BLaER1 (cell line): ENCODE measurements at regions not wholly inside any gene's neighbourhood (a gene's known extent, or its start where the extent isn't known, plus 50 kb on each side); places are given as distances from the start of the nearest gene placed in this dataset.

Experiments used
- H3K27ac ChIP-seq: shearing (Covaris generic); formaldehyde crosslinking; 2 replicates; pipeline ENCODE4 v1.8.1; 2022
- H3K27me3 ChIP-seq: shearing (Covaris generic); formaldehyde crosslinking; 2 replicates; pipeline ENCODE4 v1.8.1; 2022
- H3K36me3 ChIP-seq: shearing (Covaris generic); formaldehyde crosslinking; 2 replicates; pipeline ENCODE4 v1.8.1; 2022
- H3K4me1 ChIP-seq: shearing (Covaris generic); formaldehyde crosslinking; 2 replicates; pipeline ENCODE4 v1.8.1; 2022
- H3K4me2 ChIP-seq: shearing (Covaris generic); formaldehyde crosslinking; 2 replicates; pipeline ENCODE4 v1.8.1; 2022
- H3K4me3 ChIP-seq: shearing (Covaris generic); formaldehyde crosslinking; 2 replicates; pipeline ENCODE4 v1.8.1; 2022
- H3K9ac ChIP-seq: shearing (Covaris generic); formaldehyde crosslinking; 2 replicates; pipeline ENCODE4 v1.8.1; 2022
- H3K9me3 ChIP-seq: shearing (Covaris generic); formaldehyde crosslinking; 2 replicates; pipeline ENCODE4 v1.8.1; 2022
- H4K20me1 ChIP-seq: shearing (Covaris generic); formaldehyde crosslinking; 2 replicates; pipeline ENCODE4 v1.8.1; 2022
- Cebpa-rat ChIP-seq: shearing (Covaris generic); IDR thresholded peaks from 2 replicates; pipeline ENCODE4 v1.8.1; 2022

DNA sequence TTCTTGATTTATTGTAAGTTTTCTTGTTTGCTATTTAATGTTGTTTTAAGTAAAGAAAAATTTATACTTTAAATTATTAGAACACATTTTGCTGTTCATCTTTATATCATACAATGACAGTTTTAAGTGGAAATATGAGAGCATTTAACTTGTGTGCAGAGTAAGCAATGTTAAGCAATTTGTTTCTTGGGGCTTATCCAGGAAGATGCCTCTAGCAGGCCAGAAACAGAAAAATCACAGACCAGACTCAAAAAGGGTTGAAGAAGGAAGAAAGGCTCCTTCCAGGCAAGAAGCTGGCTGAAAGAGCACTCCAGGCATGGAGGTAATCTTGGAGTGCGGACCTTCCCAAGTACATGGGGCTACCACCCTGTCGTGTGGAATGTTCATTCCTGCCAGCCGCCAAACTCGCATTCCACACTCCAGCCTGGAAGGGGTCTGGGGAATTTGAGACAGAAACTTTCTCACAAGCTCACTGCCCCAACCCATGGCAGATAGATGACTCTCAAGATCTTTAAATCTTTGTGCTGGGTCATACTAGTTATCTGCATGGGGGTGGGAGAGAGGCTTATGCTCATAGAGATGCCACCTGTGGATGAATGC lies 1521.3 kb upstream of the AGA start:
- no peaks in the 10 kb centered on the region for H3K9me3 ChIP-seq

DNA sequence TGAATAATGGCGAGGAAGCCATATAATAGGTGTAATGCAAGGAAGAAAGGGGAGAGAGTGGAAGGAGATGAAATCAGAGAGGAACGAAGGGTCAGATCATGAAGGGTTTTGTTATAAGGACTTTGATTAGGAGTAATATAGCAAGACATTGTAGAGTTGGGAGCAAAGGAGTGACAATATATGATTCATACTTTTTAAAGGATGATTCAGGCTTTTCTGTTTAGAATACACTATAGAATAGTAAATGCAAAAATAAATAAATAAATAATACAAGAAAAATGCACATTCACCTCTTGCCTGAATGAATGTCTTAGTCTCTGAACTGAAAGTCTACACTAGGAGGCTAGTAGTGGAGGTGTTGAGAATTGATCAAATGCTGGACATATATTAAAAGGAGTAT lies 1524.4 kb upstream of the AGA start:
- Histone ChIP-seq H3K27me3 (no peaks in the 10 kb centered on the region), H4K20me1 (no peaks in the 10 kb centered on the region), H3K9me3 (no peaks in the 10 kb centered on the region), H3K9ac (no peak overlapping the region), H3K27ac (no peak overlapping the region), H3K4me3 (no peak overlapping the region), H3K36me3 (no peaks in the 10 kb centered on the region), H3K4me1 (no peaks in the 10 kb centered on the region), H3K4me2 (no peak overlapping the region)
- no peak for TF ChIP-seq Cebpa-rat

More for the DNA sequence above, 1521.3 kb upstream of the AGA start:
- Histone ChIP-seq H3K4me2 (no peak overlapping the region), H3K27me3 (no peaks in the 10 kb centered on the region), H3K27ac (no peak overlapping the region), H3K9ac (no peak overlapping the region), H4K20me1 (no peaks in the 10 kb centered on the region), H3K4me1 (no peaks in the 10 kb centered on the region), H3K36me3 (no peaks in the 10 kb centered on the region), H3K4me3 (no peak overlapping the region)
- TF ChIP-seq Cebpa-rat, result no peak

GRCh38 chr4:178970433-178971140 lies 1528.3 kb upstream of the AGA start:
- Histone ChIP-seq H3K27me3 (no peaks in the 10 kb centered on the region), H3K9me3 (no peaks in the 10 kb centered on the region), H4K20me1 (no peaks in the 10 kb centered on the region), H3K36me3 (no peaks in the 10 kb centered on the region), H3K4me3 (no peak overlapping the region), H3K9ac (no peak overlapping the region), H3K27ac (no peak overlapping the region), H3K4me2 (no peak overlapping the region), H3K4me1 (no peaks in the 10 kb centered on the region)
- TF ChIP-seq Cebpa-rat, result no peak

DNA sequence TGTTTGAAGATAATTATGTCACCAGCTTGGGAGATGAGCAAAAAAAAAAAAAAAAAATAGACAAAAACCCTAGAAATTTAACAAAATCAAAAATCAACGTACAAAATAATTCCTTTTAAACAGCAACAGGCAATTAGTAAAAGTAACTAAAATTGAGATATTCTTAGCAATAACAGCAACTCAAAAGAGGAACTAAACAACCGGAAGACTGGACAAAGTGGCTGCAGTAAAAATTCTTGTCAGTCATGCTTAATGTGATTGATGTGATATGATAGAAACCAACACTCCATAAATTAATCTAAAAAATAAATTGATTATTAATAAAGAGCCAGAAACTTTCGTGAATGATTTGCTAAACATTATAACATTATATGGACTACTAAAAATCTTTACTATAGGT lies 1534.6 kb upstream of the AGA start:
- H3K27ac ChIP-seq, result no peak overlapping the region
- H4K20me1 ChIP-seq, result no peaks in the 10 kb centered on the region
- TF ChIP-seq Cebpa-rat, result no peak
- H3K27me3 ChIP-seq, result no peaks in the 10 kb centered on the region
- no peaks in the 10 kb centered on the region for H3K36me3 ChIP-seq
- no peak overlapping the region for H3K4me3 ChIP-seq
- peak overlapping the region; percentile 31 for H3K4me2 ChIP-seq
- H3K9me3 ChIP-seq, result no peaks in the 10 kb centered on the region
- no peak overlapping the region for H3K9ac ChIP-seq
- peaks cover 12% of the 10 kb centered on the region for H3K4me1 ChIP-seq

- TF ChIP-seq Cebpa-rat, result no peak
- Histone ChIP-seq H3K4me3 (no peak overlapping the region), H3K9me3 (no peaks in the 10 kb centered on the region), H3K27me3 (no peaks in the 10 kb centered on the region), H4K20me1 (no peaks in the 10 kb centered on the region), H3K4me2 (no peak overlapping the region), H3K36me3 (no peaks in the 10 kb centered on the region), H3K27ac (no peak overlapping the region), H3K9ac (no peak overlapping the region), H3K4me1 (no peaks in the 10 kb centered on the region)
Observed at GRCh38 chr4:178993306-178993705, 1551.1 kb upstream of the AGA start.

DNA sequence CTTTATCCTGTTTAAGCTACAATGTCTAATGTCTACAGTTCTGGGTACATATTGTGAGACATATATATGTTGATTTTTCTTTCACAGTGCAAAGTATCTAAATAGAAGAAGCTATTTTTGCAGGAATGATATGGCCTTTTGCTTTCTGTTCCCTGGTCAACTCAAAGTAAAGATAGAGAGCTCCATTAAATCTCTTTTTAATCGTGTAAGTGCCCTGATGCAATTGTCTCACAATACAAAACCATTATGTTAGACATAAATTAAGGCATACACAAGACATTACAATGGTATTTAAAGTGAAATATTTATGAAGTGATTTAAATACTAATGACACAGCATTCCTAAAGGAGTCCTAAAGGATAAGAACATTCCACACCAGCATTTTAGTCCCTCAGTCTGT lies 1559.7 kb upstream of the AGA start:
- no peaks in the 10 kb centered on the region for H3K9me3 ChIP-seq
- no peak overlapping the region for H3K27ac ChIP-seq
- no peaks in the 10 kb centered on the region for H3K4me1 ChIP-seq
- no peaks in the 10 kb centered on the region for H3K27me3 ChIP-seq
- H3K4me3 ChIP-seq, result no peak overlapping the region
- H4K20me1 ChIP-seq, result no peaks in the 10 kb centered on the region
- no peak overlapping the region for H3K9ac ChIP-seq
- H3K36me3 ChIP-seq, result no peaks in the 10 kb centered on the region
- no peak for TF ChIP-seq Cebpa-rat
- no peak overlapping the region for H3K4me2 ChIP-seq

GRCh38 chr4:179007755-179008154 lies 1565.5 kb upstream of the AGA start:
- no peak overlapping the region for H3K4me3 ChIP-seq
- H3K4me1 ChIP-seq, result no peaks in the 10 kb centered on the region
- H3K36me3 ChIP-seq, result no peaks in the 10 kb centered on the region
- no peaks in the 10 kb centered on the region for H3K27me3 ChIP-seq
- H3K9ac ChIP-seq, result no peak overlapping the region
- H3K27ac ChIP-seq, result no peak overlapping the region
- no peaks in the 10 kb centered on the region for H3K9me3 ChIP-seq
- TF ChIP-seq Cebpa-rat, result no peak
- no peak overlapping the region for H3K4me2 ChIP-seq
- no peaks in the 10 kb centered on the region for H4K20me1 ChIP-seq

DNA sequence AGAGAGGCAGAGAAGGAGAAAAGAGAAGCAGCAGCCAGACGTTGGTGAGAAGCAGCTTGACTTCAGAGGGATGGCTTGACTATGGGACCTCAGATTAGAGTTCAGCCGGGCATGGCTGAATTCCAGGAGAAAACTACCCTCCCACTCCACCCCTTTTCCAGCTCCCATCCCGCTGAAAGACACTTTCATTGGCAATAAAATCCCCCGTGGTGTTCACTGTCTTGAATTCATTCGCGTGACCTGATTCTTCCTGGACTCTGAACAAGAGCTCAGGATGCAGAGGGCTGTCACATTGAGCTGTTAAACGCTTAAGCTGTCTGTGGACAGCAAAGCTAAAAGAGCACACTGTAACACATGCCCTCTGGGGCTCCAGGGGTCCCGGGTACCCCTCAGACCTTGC lies 1575.3 kb upstream of the AGA start:
- H3K4me2 ChIP-seq, result no peak overlapping the region
- no peaks in the 10 kb centered on the region for H4K20me1 ChIP-seq
- H3K36me3 ChIP-seq, result no peaks in the 10 kb centered on the region
- H3K9ac ChIP-seq, result no peak overlapping the region
- TF ChIP-seq Cebpa-rat, result no peak
- no peak overlapping the region for H3K4me3 ChIP-seq
- no peaks in the 10 kb centered on the region for H3K9me3 ChIP-seq
- no peaks in the 10 kb centered on the region for H3K27me3 ChIP-seq
- no peak overlapping the region for H3K27ac ChIP-seq
- H3K4me1 ChIP-seq, result no peaks in the 10 kb centered on the region

GRCh38 chr4:179027569-179027968 lies 1585.3 kb upstream of the AGA start:
- H4K20me1 ChIP-seq, result no peaks in the 10 kb centered on the region
- H3K36me3 ChIP-seq, result no peaks in the 10 kb centered on the region
- TF ChIP-seq Cebpa-rat, result no peak
- no peaks in the 10 kb centered on the region for H3K27me3 ChIP-seq
- no peak overlapping the region for H3K4me2 ChIP-seq
- no peaks in the 10 kb centered on the region for H3K9me3 ChIP-seq
- H3K27ac ChIP-seq, result no peak overlapping the region
- H3K4me1 ChIP-seq, result no peaks in the 10 kb centered on the region
- no peak overlapping the region for H3K4me3 ChIP-seq
- H3K9ac ChIP-seq, result no peak overlapping the region

GRCh38 chr4:179028321-179028720 lies 1586.1 kb upstream of the AGA start:
- Histone ChIP-seq H3K36me3 (no peaks in the 10 kb centered on the region), H3K4me2 (no peak overlapping the region), H4K20me1 (no peaks in the 10 kb centered on the region), H3K27me3 (no peaks in the 10 kb centered on the region), H3K27ac (no peak overlapping the region), H3K4me1 (no peaks in the 10 kb centered on the region), H3K9ac (no peak overlapping the region), H3K4me3 (no peak overlapping the region), H3K9me3 (no peaks in the 10 kb centered on the region)
- no peak for TF ChIP-seq Cebpa-rat
